Gastrocnemius medialis (tissue), 4 donors: ENCODE measurements at regions not wholly inside any gene's neighbourhood (a gene's known extent, or its start where the extent isn't known, plus 50 kb on each side); places are given as distances from the start of the nearest gene placed in this dataset.

Experiments used
- ATAC-seq, 2 donors: fragments of 150-250 bp; one replicate each; pipeline ENCODE4 v1.9.1; 2016
- DNase-seq, 2 donors: peaks; one replicate each; pipeline ENCODE4 v3.0.0-alpha.2; 2019
- H3K27ac ChIP-seq, 4 donors: fragments of 200-600 bp; sonication (generic); 1 replicate in 1 of 4; 2 replicates in 3 of 4; pipeline ENCODE4 v1.5.1; 2016 to 2018; ENCODE audit warnings: mild to moderate bottlenecking in 2 of 4, moderate library complexity in 1 of 4
- H3K27me3 ChIP-seq, 3 donors: fragments of 200-600 bp; sonication (generic) in 2 of 3; 1 replicate in 1 of 3; 2 replicates in 2 of 3; pipeline versions ENCODE4 v1.5.1 to v1.6.0; 2016 to 2019; ENCODE audit warnings: mild to moderate bottlenecking in 1 of 3, moderate library complexity in 1 of 3
- H3K36me3 ChIP-seq, 2 donors: fragments of 200-600 bp; sonication (generic) in 1 of 2; one replicate each; pipeline ENCODE4 v1.5.1; 2017 to 2018
- H3K4me1 ChIP-seq, 2 donors: fragments of 200-600 bp; sonication (generic) in 1 of 2; one replicate each; pipeline ENCODE4 v1.5.1; 2016 to 2017; ENCODE audit warnings: mild to moderate bottlenecking in 2 of 2
- H3K4me3 ChIP-seq, 4 donors: fragments of 200-600 bp; sonication (generic) in 3 of 4; 1 replicate in 1 of 4; 2 replicates in 3 of 4; pipeline ENCODE4 v1.5.1; 2016 to 2019; ENCODE audit warnings: mild to moderate bottlenecking in 2 of 4
- H3K9me3 ChIP-seq, 3 donors: fragments of 200-600 bp; sonication (generic) in 2 of 3; 1 replicate in 1 of 3; 2 replicates in 2 of 3; pipeline ENCODE4 v1.5.1; 2016 to 2019
- CTCF ChIP-seq, 5 experiments: fragments of 450-650 bp in 3 of 5; fragments of 200-600 bp in 2 of 5; sonication (generic) in 2 of 5; IDR thresholded peaks in 4 of 5; conservative IDR thresholded peaks in 1 of 5; 1 replicate in 4 of 5; 2 replicates in 1 of 5; pipeline ENCODE4 v1.5.1; 2016 to 2019; ENCODE audit warnings: antibody characterized with exemption in 5 of 5, mild to moderate bottlenecking in 3 of 5, moderate library complexity in 3 of 5
- POLR2A ChIP-seq, 2 donors: fragments of 450-650 bp; IDR thresholded peaks; one replicate each; pipeline ENCODE4 v1.6.1; 2017; ENCODE audit warnings: antibody characterized with exemption in 2 of 2, mild to moderate bottlenecking in 2 of 2, moderate library complexity in 2 of 2
- in situ Hi-C, 4 donors: fragments of 200-750 bp; cut with MboI; loops; one replicate each; pipeline versions ENCODE4 v1.15.0 to v1.8.0; 2017; ENCODE audit warnings: low sequenced_read_pairs in 4 of 4
- intact Hi-C: fragments of 100-400 bp; cut with DNase I; formaldehyde crosslinking; loops from one replicate; pipeline ENCODE4 v1.15.1; 2023; ENCODE audit warnings: low total_unique reads

GRCh38 chr20:51220293-51220706 lies 197.4 kb upstream of the KCNG1 start:
- H3K4me1 ChIP-seq = no peaks in the 10 kb centered on the region
- H3K27me3 ChIP-seq = peaks cover 0 to 24% (median 17%) of the 10 kb centered on the region in 3 donors
- TF ChIP-seq CTCF (IDR thresholded peaks at IDR 0.05 in 4 of 5, conservative IDR thresholded peaks at IDR 0.05 in 1 of 5) (peak; percentile 14 to 66 (median 46)), POLR2A (IDR thresholded peaks at IDR 0.05) (no peak)
- H3K36me3 ChIP-seq = no peaks in the 10 kb centered on the region
- no peak for DNase-seq
- peaks cover 0 to 5% (median 0%) of the 10 kb centered on the region in 3 donors for H3K9me3 ChIP-seq
- in situ Hi-C loops = loop anchor here in 1 of 4 donors (10.0 kb wide), 1 partner anchor 85 kb away; no protein-coding TSS in a partner anchor
- no peak overlapping the region for H3K27ac ChIP-seq
- H3K4me3 ChIP-seq = no peak overlapping the region
- ATAC-seq = no peak
- intact Hi-C loops = no loop called here

DNA sequence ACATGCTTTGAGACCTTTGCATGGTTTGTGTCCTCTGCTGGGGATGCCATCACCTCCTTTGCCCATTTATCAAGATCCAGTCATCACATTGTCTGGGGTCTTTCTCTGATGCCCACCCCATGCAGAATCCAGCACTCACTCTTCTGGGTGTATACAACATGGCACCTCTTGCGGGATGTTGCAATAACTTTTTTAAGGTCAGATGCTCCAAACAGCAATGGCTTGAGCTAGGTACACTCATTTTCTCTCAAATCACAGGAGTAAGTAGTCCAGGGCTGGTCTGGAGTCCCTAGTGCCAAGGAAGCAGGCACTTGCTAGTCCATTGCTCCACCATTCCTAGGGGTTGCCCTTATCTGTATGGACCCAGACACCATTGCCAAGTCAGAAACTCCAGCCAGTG lies 196.6 kb upstream of the KCNG1 start:
- H3K4me3 ChIP-seq = no peak overlapping the region
- intact Hi-C loops = no loop called here
- no peaks in the 10 kb centered on the region for H3K4me1 ChIP-seq
- peaks cover 0 to 5% (median 0%) of the 10 kb centered on the region in 3 donors for H3K9me3 ChIP-seq
- TF ChIP-seq POLR2A (IDR thresholded peaks at IDR 0.05) (no peak), CTCF (IDR thresholded peaks at IDR 0.05 in 4 of 5, conservative IDR thresholded peaks at IDR 0.05 in 1 of 5) (no peak)
- in situ Hi-C loops = no loop called here
- peaks cover 0 to 27% (median 17%) of the 10 kb centered on the region in 3 donors for H3K27me3 ChIP-seq
- H3K36me3 ChIP-seq = no peaks in the 10 kb centered on the region
- DNase-seq = no peak
- no peak for ATAC-seq
- no peak overlapping the region for H3K27ac ChIP-seq

DNA sequence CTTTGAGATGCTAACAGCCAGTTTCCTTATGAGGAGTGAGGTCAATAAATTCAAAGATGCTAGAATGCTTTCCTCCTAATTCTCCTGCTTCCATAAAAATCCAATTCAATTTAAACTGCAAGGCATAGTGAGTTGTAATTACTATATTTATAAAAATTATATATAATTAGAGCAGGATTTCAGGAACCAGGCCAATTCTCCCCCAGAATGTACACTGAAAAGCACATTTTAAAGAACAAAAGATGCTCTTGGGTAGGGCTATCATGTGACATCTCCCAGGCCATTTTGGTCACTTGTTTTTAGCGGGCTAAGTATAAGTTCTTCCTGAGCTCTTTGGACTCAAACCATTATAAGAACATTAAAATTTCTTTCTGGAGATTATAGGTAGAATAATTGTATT lies 195.7 kb upstream of the KCNG1 start:
- DNase-seq (no peak), ATAC-seq (no peak)
- Histone ChIP-seq H3K9me3 (peaks cover 0 to 5% (median 0%) of the 10 kb centered on the region in 3 donors), H3K36me3 (no peaks in the 10 kb centered on the region), H3K4me1 (no peaks in the 10 kb centered on the region), H3K27ac (no peak overlapping the region), H3K4me3 (no peak overlapping the region), H3K27me3 (peaks cover 0 to 29% (median 17%) of the 10 kb centered on the region in 3 donors)
- intact Hi-C loops (no loop called here), in situ Hi-C loops (no loop called here)
- no peak for TF ChIP-seq POLR2A (IDR thresholded peaks at IDR 0.05)
- TF ChIP-seq CTCF (IDR thresholded peaks at IDR 0.05 in 4 of 5, conservative IDR thresholded peaks at IDR 0.05 in 1 of 5) = no peak

GRCh38 chr20:51217347-51218045 lies 194.6 kb upstream of the KCNG1 start:
- no peaks in the 10 kb centered on the region for H3K4me1 ChIP-seq
- no peak for TF ChIP-seq POLR2A (IDR thresholded peaks at IDR 0.05)
- no peak for TF ChIP-seq CTCF (IDR thresholded peaks at IDR 0.05 in 4 of 5, conservative IDR thresholded peaks at IDR 0.05 in 1 of 5)
- DNase-seq (no peak), ATAC-seq (no peak)
- peaks cover 0 to 5% (median 0%) of the 10 kb centered on the region in 3 donors for H3K9me3 ChIP-seq
- H3K4me3 ChIP-seq = no peak overlapping the region
- in situ Hi-C loops = no loop called here
- intact Hi-C loops = no loop called here
- no peaks in the 10 kb centered on the region for H3K36me3 ChIP-seq
- H3K27me3 ChIP-seq = peaks cover 0 to 26% (median 17%) of the 10 kb centered on the region in 3 donors
- no peak overlapping the region for H3K27ac ChIP-seq
